ENCODE measurements at regions not wholly inside any gene's neighbourhood (a gene's known extent, or its start where the extent isn't known, plus 50 kb on each side); places are given as distances from the start of the nearest gene placed in this dataset.

GRCh38 chr13:47816831-47817230 lies 184.2 kb downstream of the SUCLA2 start:
- 64% methylated on average over 5 of the region's 5 CpGs for WGBS
- no peaks in the 10 kb centered on the region for H3K9me3 ChIP-seq
- no peak for TF ChIP-seq POLR2A (IDR thresholded peaks at IDR 0.05; ENCODE audit: low read depth)
- TF ChIP-seq POLR2AphosphoS5 (IDR thresholded peaks at IDR 0.05): no peak
- no peak for TF ChIP-seq CTCF (IDR thresholded peaks at IDR 0.05)
- no peak for TF ChIP-seq EP300 (IDR thresholded peaks at IDR 0.05)
- intact Hi-C loops (cut with DNase I): no loop called here
- H3K36me3 ChIP-seq: no peaks in the 10 kb centered on the region
- no peaks in the 10 kb centered on the region for H3K4me1 ChIP-seq
- no peaks in the 10 kb centered on the region for H3K27me3 ChIP-seq
- no peak overlapping the region for H3K4me3 ChIP-seq
- no peak for DNase-seq (ENCODE audit: extremely low spot score)
- H3K27ac ChIP-seq (replicated peaks in 1 of 4): no peak overlapping the region

GRCh38 chr13:47813718-47814117 lies 187.4 kb downstream of the SUCLA2 start:
- H3K27ac ChIP-seq (replicated peaks in 1 of 4): no peak overlapping the region
- no peaks in the 10 kb centered on the region for H3K4me1 ChIP-seq
- 94% methylated on average over 1 of the region's 1 CpG for WGBS
- no peak overlapping the region for H3K4me3 ChIP-seq
- H3K27me3 ChIP-seq: no peaks in the 10 kb centered on the region
- H3K9me3 ChIP-seq: no peaks in the 10 kb centered on the region
- H3K36me3 ChIP-seq: no peaks in the 10 kb centered on the region
- intact Hi-C loops (cut with DNase I): no loop called here
- no peak for TF ChIP-seq POLR2A (IDR thresholded peaks at IDR 0.05; ENCODE audit: low read depth)
- TF ChIP-seq POLR2AphosphoS5 (IDR thresholded peaks at IDR 0.05): no peak
- no peak for TF ChIP-seq CTCF (IDR thresholded peaks at IDR 0.05)
- TF ChIP-seq EP300 (IDR thresholded peaks at IDR 0.05): no peak
- DNase-seq (ENCODE audit: extremely low spot score): no peak

GRCh38 chr13:47809411-47809810 lies 191.7 kb downstream of the SUCLA2 start:
- intact Hi-C loops (cut with DNase I): no loop called here
- WGBS: 65% methylated on average over 1 of the region's 1 CpG

GRCh38 chr13:47803131-47803530 lies 197.9 kb downstream of the SUCLA2 start:
- no peak for TF ChIP-seq POLR2AphosphoS5 (IDR thresholded peaks at IDR 0.05)
- TF ChIP-seq POLR2A (IDR thresholded peaks at IDR 0.05; ENCODE audit: low read depth): no peak
- no peak for TF ChIP-seq CTCF (IDR thresholded peaks at IDR 0.05)
- TF ChIP-seq EP300 (IDR thresholded peaks at IDR 0.05): no peak
- no peak for DNase-seq (ENCODE audit: extremely low spot score)
- 84% methylated on average over 2 of the region's 2 CpGs for WGBS
- Histone ChIP-seq H3K27ac (replicated peaks in 1 of 4) (no peak overlapping the region), H3K27me3 (no peaks in the 10 kb centered on the region), H3K9me3 (peaks cover 0 to 3% (median 0%) of the 10 kb centered on the region in 4 donors), H3K4me3 (no peak overlapping the region), H3K36me3 (no peaks in the 10 kb centered on the region), H3K4me1 (no peaks in the 10 kb centered on the region)
- intact Hi-C loops (cut with DNase I): no loop called here

More at GRCh38 chr13:47809411-47809810, 191.7 kb downstream of the SUCLA2 start:
- TF ChIP-seq POLR2A (IDR thresholded peaks at IDR 0.05; ENCODE audit: low read depth) (no peak), POLR2AphosphoS5 (IDR thresholded peaks at IDR 0.05) (no peak), CTCF (IDR thresholded peaks at IDR 0.05) (no peak), EP300 (IDR thresholded peaks at IDR 0.05) (no peak)
- Histone ChIP-seq H3K4me1 (no peaks in the 10 kb centered on the region), H3K9me3 (no peaks in the 10 kb centered on the region), H3K36me3 (no peaks in the 10 kb centered on the region), H3K27ac (replicated peaks in 1 of 4) (no peak overlapping the region), H3K27me3 (no peaks in the 10 kb centered on the region), H3K4me3 (no peak overlapping the region)
- no peak for DNase-seq (ENCODE audit: extremely low spot score)

- Histone ChIP-seq H3K27ac (replicated peaks in 1 of 4) (no peak overlapping the region), H3K9me3 (peaks cover 0 to 3% (median 0%) of the 10 kb centered on the region in 4 donors), H3K4me1 (no peaks in the 10 kb centered on the region), H3K36me3 (no peaks in the 10 kb centered on the region), H3K27me3 (no peaks in the 10 kb centered on the region), H3K4me3 (no peak overlapping the region)
- intact Hi-C loops (cut with DNase I): no loop called here
- no peak for DNase-seq (ENCODE audit: extremely low spot score)
- WGBS: 97% methylated on average over 3 of the region's 3 CpGs
- TF ChIP-seq EP300 (IDR thresholded peaks at IDR 0.05) (no peak), POLR2A (IDR thresholded peaks at IDR 0.05; ENCODE audit: low read depth) (no peak), POLR2AphosphoS5 (IDR thresholded peaks at IDR 0.05) (no peak), CTCF (IDR thresholded peaks at IDR 0.05) (no peak)
Measured at GRCh38 chr13:47801555-47801954, 199.5 kb downstream of the SUCLA2 start.

Data from esophagus muscularis mucosa (tissue), 4 donors.